ENCODE measurements at regions not wholly inside any gene's neighbourhood (a gene's known extent, or its start where the extent isn't known, plus 50 kb on each side); places are given as distances from the start of the nearest gene placed in this dataset.

- no peak for TF ChIP-seq TCF7L2 (IDR thresholded peaks at IDR 0.05; ENCODE audit: borderline replicate concordance, low read depth, low read length)
- TF ChIP-seq, protein P1, sequence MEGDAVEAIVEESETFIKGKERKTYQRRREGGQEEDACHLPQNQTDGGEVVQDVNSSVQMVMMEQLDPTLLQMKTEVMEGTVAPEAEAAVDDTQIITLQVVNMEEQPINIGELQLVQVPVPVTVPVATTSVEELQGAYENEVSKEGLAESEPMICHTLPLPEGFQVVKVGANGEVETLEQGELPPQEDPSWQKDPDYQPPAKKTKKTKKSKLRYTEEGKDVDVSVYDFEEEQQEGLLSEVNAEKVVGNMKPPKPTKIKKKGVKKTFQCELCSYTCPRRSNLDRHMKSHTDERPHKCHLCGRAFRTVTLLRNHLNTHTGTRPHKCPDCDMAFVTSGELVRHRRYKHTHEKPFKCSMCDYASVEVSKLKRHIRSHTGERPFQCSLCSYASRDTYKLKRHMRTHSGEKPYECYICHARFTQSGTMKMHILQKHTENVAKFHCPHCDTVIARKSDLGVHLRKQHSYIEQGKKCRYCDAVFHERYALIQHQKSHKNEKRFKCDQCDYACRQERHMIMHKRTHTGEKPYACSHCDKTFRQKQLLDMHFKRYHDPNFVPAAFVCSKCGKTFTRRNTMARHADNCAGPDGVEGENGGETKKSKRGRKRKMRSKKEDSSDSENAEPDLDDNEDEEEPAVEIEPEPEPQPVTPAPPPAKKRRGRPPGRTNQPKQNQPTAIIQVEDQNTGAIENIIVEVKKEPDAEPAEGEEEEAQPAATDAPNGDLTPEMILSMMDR (tag by site-specific recombination; IDR thresholded peaks at IDR 0.05), result no peak
- TF ChIP-seq ZNF423 (tag by site-specific recombination; IDR thresholded peaks at IDR 0.05), result no peak
- TF ChIP-seq MEIS1 (CRISPR knock-in tag; IDR thresholded peaks at IDR 0.05; ENCODE audit: borderline replicate concordance), result no peak
These were observed 52.5 kb upstream of the SEMA4D start for GRCh38 chr9:89550346-89550927.

Data from HEK293 (cell line).